ENCODE measurements at regions not wholly inside any gene's neighbourhood (a gene's known extent, or its start where the extent isn't known, plus 50 kb on each side); places are given as distances from the start of the nearest gene placed in this dataset.

DNA sequence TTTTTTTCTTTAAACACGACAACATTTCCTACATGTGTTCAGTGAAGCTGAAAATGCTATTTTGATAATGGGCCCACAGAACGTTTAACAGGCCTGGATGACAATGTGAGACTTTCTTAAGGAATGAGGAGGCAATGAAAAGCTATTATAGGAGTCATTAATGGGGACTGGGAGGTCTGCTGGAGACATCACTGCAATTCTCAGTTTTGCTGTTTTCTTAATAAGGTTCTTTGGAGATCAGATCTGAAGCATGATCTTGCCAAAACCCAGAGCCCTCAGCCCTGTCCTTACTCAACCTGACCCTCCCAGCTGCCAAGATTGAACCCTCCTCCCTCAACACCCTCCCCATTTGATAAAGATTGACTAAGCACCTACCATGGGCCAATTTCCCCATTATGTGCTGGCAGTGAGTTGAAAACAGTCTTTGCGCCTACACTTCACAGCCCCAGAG is 353.1 kb downstream of the MAFB start:
- Histone ChIP-seq H3K4me1 (no peaks in the 10 kb centered on the region), H3K4me3 (no peak overlapping the region), H3K9me3 (no peaks in the 10 kb centered on the region), H3K36me3 (no peaks in the 10 kb centered on the region), H3K27me3 (no peaks in the 10 kb centered on the region), H3K27ac (no peak overlapping the region)
- DNase-seq = no peak
- intact Hi-C loops (cut with DNase I) = no loop called here
- 75 to 87% methylated on average over 3 of the region's 3 CpGs for WGBS, 2 donors
- TF ChIP-seq, protein P1, sequence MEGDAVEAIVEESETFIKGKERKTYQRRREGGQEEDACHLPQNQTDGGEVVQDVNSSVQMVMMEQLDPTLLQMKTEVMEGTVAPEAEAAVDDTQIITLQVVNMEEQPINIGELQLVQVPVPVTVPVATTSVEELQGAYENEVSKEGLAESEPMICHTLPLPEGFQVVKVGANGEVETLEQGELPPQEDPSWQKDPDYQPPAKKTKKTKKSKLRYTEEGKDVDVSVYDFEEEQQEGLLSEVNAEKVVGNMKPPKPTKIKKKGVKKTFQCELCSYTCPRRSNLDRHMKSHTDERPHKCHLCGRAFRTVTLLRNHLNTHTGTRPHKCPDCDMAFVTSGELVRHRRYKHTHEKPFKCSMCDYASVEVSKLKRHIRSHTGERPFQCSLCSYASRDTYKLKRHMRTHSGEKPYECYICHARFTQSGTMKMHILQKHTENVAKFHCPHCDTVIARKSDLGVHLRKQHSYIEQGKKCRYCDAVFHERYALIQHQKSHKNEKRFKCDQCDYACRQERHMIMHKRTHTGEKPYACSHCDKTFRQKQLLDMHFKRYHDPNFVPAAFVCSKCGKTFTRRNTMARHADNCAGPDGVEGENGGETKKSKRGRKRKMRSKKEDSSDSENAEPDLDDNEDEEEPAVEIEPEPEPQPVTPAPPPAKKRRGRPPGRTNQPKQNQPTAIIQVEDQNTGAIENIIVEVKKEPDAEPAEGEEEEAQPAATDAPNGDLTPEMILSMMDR (IDR thresholded peaks at IDR 0.05) = no peak
- TF ChIP-seq POLR2A (IDR thresholded peaks at IDR 0.05) (no peak), EP300 (IDR thresholded peaks at IDR 0.05) (no peak), POLR2AphosphoS5 (IDR thresholded peaks at IDR 0.05) (no peak)

DNA sequence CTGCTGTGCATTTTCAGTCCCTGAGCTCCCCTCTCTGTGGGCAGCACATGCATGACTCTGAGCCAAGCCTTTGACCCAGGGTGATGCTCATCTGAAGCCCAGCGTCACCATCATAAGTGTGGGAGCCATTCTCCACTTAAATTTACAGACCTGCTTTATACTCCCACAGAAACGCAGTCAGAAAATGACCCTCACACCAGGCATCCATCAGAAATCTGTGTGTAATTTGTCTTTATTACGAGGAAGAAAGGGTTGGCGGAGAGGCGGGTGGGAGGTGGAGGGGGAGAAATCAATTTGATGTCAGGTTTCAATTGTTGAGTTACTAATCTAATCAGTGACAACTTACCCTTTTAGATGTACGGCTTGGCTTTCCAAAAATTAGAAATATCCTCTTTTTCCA is 353.6 kb downstream of the MAFB start:
- no peak overlapping the region for H3K27ac ChIP-seq
- TF ChIP-seq, protein P1 (IDR thresholded peaks at IDR 0.05) = no peak
- TF ChIP-seq POLR2A (IDR thresholded peaks at IDR 0.05) (no peak), POLR2AphosphoS5 (IDR thresholded peaks at IDR 0.05) (no peak), EP300 (IDR thresholded peaks at IDR 0.05) (no peak)
- intact Hi-C loops (cut with DNase I) = no loop called here

DNA sequence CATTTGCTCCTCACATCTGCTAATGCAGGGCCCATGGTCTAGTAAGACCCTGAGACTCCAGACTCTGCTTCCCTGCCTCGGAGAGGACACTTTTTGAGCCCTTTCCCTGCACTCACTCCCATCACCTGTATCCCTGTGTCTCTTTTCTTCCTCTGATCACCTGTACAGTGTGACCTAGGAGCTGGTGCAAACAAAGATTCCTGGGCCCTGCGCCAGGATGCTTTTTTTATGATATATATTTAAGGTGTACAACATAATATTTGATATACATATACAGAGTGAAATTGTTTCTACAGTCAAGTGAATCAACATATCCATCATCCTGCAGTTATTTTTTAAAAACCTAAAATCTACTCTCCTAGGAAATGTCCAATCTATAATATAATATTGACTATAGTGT is 355.4 kb downstream of the MAFB start:
- 19 to 68% methylated on average over 2 of the region's 2 CpGs for WGBS, 2 donors
- DNase-seq = no peak
- Histone ChIP-seq H3K36me3 (no peaks in the 10 kb centered on the region), H3K9me3 (no peaks in the 10 kb centered on the region), H3K4me1 (no peaks in the 10 kb centered on the region), H3K27me3 (no peaks in the 10 kb centered on the region), H3K27ac (no peak overlapping the region), H3K4me3 (no peak overlapping the region)
- intact Hi-C loops (cut with DNase I) = no loop called here
- TF ChIP-seq POLR2AphosphoS5 (IDR thresholded peaks at IDR 0.05) = no peak
- TF ChIP-seq EP300 (IDR thresholded peaks at IDR 0.05) = no peak
- TF ChIP-seq, protein P1 (IDR thresholded peaks at IDR 0.05) = no peak
- TF ChIP-seq POLR2A (IDR thresholded peaks at IDR 0.05) = no peak

More for the DNA sequence above, 353.6 kb downstream of the MAFB start:
- H3K9me3 ChIP-seq = no peaks in the 10 kb centered on the region
- H3K4me1 ChIP-seq = no peaks in the 10 kb centered on the region
- H3K4me3 ChIP-seq = no peak overlapping the region
- no peaks in the 10 kb centered on the region for H3K36me3 ChIP-seq
- H3K27me3 ChIP-seq = no peaks in the 10 kb centered on the region
- no peak for DNase-seq
- WGBS, 2 donors = 89 to 94% methylated on average over 6 of the region's 6 CpGs

DNA sequence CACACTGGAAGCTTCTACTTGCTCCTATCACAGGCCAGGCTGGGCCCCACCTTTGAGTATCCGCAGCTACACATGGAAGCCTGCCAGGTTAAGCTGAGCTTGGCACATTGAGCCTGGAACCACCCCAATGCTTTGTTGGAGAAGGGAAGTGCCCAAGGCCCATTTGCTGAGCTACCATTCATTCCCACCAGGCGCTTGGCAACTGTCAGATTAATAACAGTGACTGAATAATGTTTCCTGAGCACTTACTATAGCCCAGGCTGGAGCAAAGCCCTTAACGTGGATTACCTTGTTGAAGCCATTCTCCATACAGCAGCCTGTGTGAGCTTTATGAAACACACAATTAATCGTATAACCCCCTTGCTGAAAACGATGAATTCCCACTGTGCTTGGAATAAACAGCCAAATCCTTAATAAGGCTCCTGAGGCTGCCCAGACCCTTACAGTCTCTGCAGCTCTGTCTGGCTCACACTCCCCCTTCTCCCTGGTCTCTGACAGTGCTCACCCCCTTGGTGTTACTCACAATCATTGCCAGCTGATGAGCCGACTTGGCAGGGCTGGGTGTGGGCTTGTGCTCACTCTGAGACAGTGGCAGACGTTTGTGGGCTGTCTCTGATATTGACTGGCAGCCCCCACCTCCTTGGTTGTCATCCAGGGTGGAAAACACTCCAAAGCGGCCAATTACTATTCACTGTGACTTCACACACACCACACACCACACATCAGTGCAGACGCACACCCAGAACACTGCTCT is 357.1 kb downstream of the MAFB start:
- 58 to 70% methylated on average over 9 of the region's 9 CpGs for WGBS, 2 donors
- no peaks in the 10 kb centered on the region for H3K9me3 ChIP-seq
- no peak overlapping the region for H3K27ac ChIP-seq
- TF ChIP-seq, protein P1 (IDR thresholded peaks at IDR 0.05) = no peak
- TF ChIP-seq POLR2AphosphoS5 (IDR thresholded peaks at IDR 0.05) (no peak), POLR2A (IDR thresholded peaks at IDR 0.05) (no peak), EP300 (IDR thresholded peaks at IDR 0.05) (no peak)
- no peaks in the 10 kb centered on the region for H3K36me3 ChIP-seq
- H3K4me1 ChIP-seq = no peaks in the 10 kb centered on the region
- intact Hi-C loops (cut with DNase I) = no loop called here
- H3K27me3 ChIP-seq = no peaks in the 10 kb centered on the region
- no peak for DNase-seq
- H3K4me3 ChIP-seq = no peak overlapping the region

DNA sequence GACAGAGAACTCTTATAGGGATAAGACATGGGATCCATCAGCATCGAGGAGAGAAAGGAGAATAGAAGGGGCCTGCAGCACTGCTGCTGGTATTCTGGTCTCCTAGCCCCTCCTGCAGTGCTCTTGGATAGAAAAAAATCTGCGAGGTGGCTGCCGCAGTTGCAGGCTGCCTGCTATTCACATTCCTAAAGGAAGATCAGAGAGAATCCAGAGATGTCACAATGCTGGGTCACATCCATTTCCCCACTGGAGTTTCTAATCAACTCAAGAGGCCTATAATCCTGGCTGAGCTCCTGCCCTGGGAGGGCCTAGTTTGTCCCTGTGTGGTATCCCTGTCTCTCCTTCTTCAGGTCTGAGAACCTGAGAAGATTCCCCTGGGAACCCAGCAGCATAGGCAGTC is 357.8 kb downstream of the MAFB start:
- H3K36me3 ChIP-seq = no peaks in the 10 kb centered on the region
- WGBS, 2 donors = 77 to 85% methylated on average over 3 of the region's 3 CpGs
- intact Hi-C loops (cut with DNase I) = no loop called here
- H3K4me3 ChIP-seq = no peak overlapping the region
- no peaks in the 10 kb centered on the region for H3K9me3 ChIP-seq
- no peak for TF ChIP-seq POLR2AphosphoS5 (IDR thresholded peaks at IDR 0.05)
- TF ChIP-seq, protein P1 (IDR thresholded peaks at IDR 0.05) = no peak
- no peak for TF ChIP-seq EP300 (IDR thresholded peaks at IDR 0.05)
- no peak for TF ChIP-seq POLR2A (IDR thresholded peaks at IDR 0.05)
- no peaks in the 10 kb centered on the region for H3K27me3 ChIP-seq
- H3K27ac ChIP-seq = no peak overlapping the region
- DNase-seq = no peak
- no peaks in the 10 kb centered on the region for H3K4me1 ChIP-seq

All from sigmoid colon (tissue), 6 donors.